H1 (cell line): ENCODE measurements at regions not wholly inside any gene's neighbourhood (a gene's known extent, or its start where the extent isn't known, plus 50 kb on each side); places are given as distances from the start of the nearest gene placed in this dataset.

Experiments used
- CREB1 ChIP-seq: IDR thresholded peaks from 2 replicates; pipeline ENCODE4 v1.6.1; 2012; ENCODE audit warnings: inconsistent platforms
- EZH2 ChIP-seq: fragments of 200-600 bp; sonication (generic); IDR thresholded peaks from 2 replicates; pipeline ENCODE4 v1.7.1; 2012; ENCODE audit warnings: low read depth, mild to moderate bottlenecking, moderate library complexity, low read length, inconsistent platforms; ENCODE audit not compliant: severe bottlenecking
- GABPA ChIP-seq: IDR thresholded peaks from 2 replicates; pipeline ENCODE4 v1.6.1; 2011; ENCODE audit warnings: mild to moderate bottlenecking, low read length, moderate library complexity, borderline replicate concordance; ENCODE audit not compliant: insufficient read depth
- TF ChIP-seq, protein P1 (sequence below), 3 experiments: IDR thresholded peaks; 1 replicate in 2 of 3; 2 replicates in 1 of 3; pipeline versions ENCODE4 v1.5.1 to v1.6.1; 2011; ENCODE audit warnings: low read length in 3 of 3, mild to moderate bottlenecking in 3 of 3, inconsistent platforms in 2 of 3, low read depth in 1 of 3, moderate library complexity in 1 of 3; ENCODE audit not compliant: insufficient read depth in 1 of 3; ENCODE audit errors: control extremely low read depth in 1 of 3

DNA sequence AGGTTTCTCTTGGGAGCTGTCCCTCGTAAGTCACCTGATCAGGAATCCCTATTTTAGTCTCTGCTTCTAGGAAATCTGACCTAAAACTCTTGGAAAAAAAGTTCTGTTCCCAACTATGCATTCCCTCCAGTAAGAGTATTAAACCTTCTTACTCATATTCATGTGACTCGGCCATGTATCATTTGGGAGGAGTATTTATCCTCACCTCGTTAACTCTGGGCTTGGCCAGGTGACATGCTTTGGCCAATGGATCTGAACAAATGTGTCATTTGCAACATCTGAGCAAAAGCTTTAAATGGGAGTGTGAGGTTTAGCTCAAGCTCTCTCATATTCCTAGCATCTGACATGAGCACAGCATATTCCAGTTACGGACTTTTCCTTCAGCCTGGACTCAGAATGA lies 226.8 kb downstream of the NUAK1 start:
- no peak for TF ChIP-seq EZH2
- TF ChIP-seq GABPA = no peak
- TF ChIP-seq CREB1 = no peak
- TF ChIP-seq, protein P1, sequence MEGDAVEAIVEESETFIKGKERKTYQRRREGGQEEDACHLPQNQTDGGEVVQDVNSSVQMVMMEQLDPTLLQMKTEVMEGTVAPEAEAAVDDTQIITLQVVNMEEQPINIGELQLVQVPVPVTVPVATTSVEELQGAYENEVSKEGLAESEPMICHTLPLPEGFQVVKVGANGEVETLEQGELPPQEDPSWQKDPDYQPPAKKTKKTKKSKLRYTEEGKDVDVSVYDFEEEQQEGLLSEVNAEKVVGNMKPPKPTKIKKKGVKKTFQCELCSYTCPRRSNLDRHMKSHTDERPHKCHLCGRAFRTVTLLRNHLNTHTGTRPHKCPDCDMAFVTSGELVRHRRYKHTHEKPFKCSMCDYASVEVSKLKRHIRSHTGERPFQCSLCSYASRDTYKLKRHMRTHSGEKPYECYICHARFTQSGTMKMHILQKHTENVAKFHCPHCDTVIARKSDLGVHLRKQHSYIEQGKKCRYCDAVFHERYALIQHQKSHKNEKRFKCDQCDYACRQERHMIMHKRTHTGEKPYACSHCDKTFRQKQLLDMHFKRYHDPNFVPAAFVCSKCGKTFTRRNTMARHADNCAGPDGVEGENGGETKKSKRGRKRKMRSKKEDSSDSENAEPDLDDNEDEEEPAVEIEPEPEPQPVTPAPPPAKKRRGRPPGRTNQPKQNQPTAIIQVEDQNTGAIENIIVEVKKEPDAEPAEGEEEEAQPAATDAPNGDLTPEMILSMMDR (IDR thresholded peaks at IDR 0.05; ENCODE audit: control extremely low read depth in 1 of 3, insufficient read depth in 1 of 3, low read depth in 1 of 3, low read length in 3 of 3) = no peak
